Kidney capillary endothelial cell (primary cell): ENCODE measurements at regions not wholly inside any gene's neighbourhood (a gene's known extent, or its start where the extent isn't known, plus 50 kb on each side); places are given as distances from the start of the nearest gene placed in this dataset.
A peak's percentile ranks its signal among the peaks of the same experiment; 100 is the strongest.
"Not testable (repeated sequence)": the region's sequence is repeated elsewhere in the genome, so short reads cannot be mapped to it uniquely, and the experiment has no call there.

Experiments used
- DNase-seq: peaks from one replicate; pipeline ENCODE4 v3.0.0-alpha.2; 2018; ENCODE audit warnings: low spot score

GRCh38 chr14:95818581-95818980 lies 58.1 kb upstream of the TUNAR start:
- DNase-seq, result no peak

GRCh38 chr14:95817271-95817670 lies 59.4 kb upstream of the TUNAR start:
- no peak for DNase-seq

- no peak for DNase-seq
These were observed 60.1 kb upstream of the TUNAR start for GRCh38 chr14:95816539-95816938.

- no peak for DNase-seq
These were observed 61.4 kb upstream of the TUNAR start for GRCh38 chr14:95815226-95815690.

- no peak for DNase-seq
These were observed 62.0 kb upstream of the TUNAR start for GRCh38 chr14:95814363-95815225.

- DNase-seq, result no peak
These were observed 64.8 kb upstream of the TUNAR start for GRCh38 chr14:95811813-95812212.

- no peak for DNase-seq
These were observed 68.3 kb upstream of the TUNAR start for GRCh38 chr14:95808371-95808770.

GRCh38 chr14:95796788-95797187 lies 79.8 kb upstream of the TUNAR start:
- DNase-seq, result no peak

GRCh38 chr14:95787941-95788340 lies 74.0 kb upstream of the TCL1A start:
- no peak for DNase-seq

- DNase-seq, result no peak
These were observed 72.6 kb upstream of the TCL1A start for GRCh38 chr14:95786566-95786965.

- peak; percentile 40 for DNase-seq
These were observed 70.2 kb upstream of the TCL1A start for GRCh38 chr14:95784137-95784536.

GRCh38 chr14:95776798-95777534 lies 63.0 kb upstream of the TCL1A start:
- DNase-seq, result no peak

- DNase-seq, result peak; percentile 46
These were observed 60.6 kb upstream of the TCL1A start for GRCh38 chr14:95774265-95775160.

GRCh38 chr14:95770777-95771176 lies 56.9 kb upstream of the TCL1A start:
- no peak for DNase-seq

- no peak for DNase-seq
These were observed 56.1 kb upstream of the TCL1A start for GRCh38 chr14:95769976-95770375.

- not testable (repeated sequence) for DNase-seq
These were observed 55.5 kb upstream of the TCL1A start for GRCh38 chr14:95769431-95769830.

GRCh38 chr14:95765051-95765450 lies 51.1 kb upstream of the TCL1A start:
- DNase-seq, result no peak

- no peak for DNase-seq
These were observed 50.0 kb upstream of the TCL1A start for GRCh38 chr14:95763875-95764274.
